Ishikawa (cell line): ENCODE measurements at regions not wholly inside any gene's neighbourhood (a gene's known extent, or its start where the extent isn't known, plus 50 kb on each side); places are given as distances from the start of the nearest gene placed in this dataset.

Source experiments
- CEBPB ChIP-seq: IDR thresholded peaks from 2 replicates; pipeline ENCODE4 v1.6.1; 2012
- CREB1 ChIP-seq: IDR thresholded peaks from 2 replicates; pipeline ENCODE4 v1.6.1; 2012; ENCODE audit warnings: low read depth
- EGR1 ChIP-seq: IDR thresholded peaks from 2 replicates; pipeline ENCODE4 v1.6.1; 2012
- EP300 ChIP-seq: IDR thresholded peaks from 2 replicates; pipeline ENCODE4 v1.6.1; 2012; ENCODE audit warnings: borderline replicate concordance
- FOXM1 ChIP-seq: IDR thresholded peaks from 2 replicates; pipeline ENCODE4 v1.6.1; 2012; ENCODE audit warnings: low read depth, borderline replicate concordance
- NFIC ChIP-seq: IDR thresholded peaks from 2 replicates; pipeline ENCODE4 v1.6.1; 2012
- RAD21 ChIP-seq: IDR thresholded peaks from 2 replicates; pipeline ENCODE4 v1.6.1; 2012; ENCODE audit warnings: low read depth
- REST ChIP-seq: IDR thresholded peaks from 2 replicates; pipeline ENCODE4 v1.6.1; 2012; ENCODE audit warnings: low read depth, mild to moderate bottlenecking
- TAF1 ChIP-seq: IDR thresholded peaks from 2 replicates; pipeline ENCODE4 v1.6.1; 2012; ENCODE audit warnings: low read depth, mild to moderate bottlenecking
- TCF12 ChIP-seq: IDR thresholded peaks from 2 replicates; pipeline ENCODE4 v1.6.1; 2012; ENCODE audit warnings: low read depth
- TEAD4 ChIP-seq: IDR thresholded peaks from 2 replicates; pipeline ENCODE4 v1.6.1; 2012
- USF1 ChIP-seq: IDR thresholded peaks from 2 replicates; pipeline ENCODE4 v1.6.1; 2012
- YY1 ChIP-seq: IDR thresholded peaks from 2 replicates; pipeline ENCODE4 v1.6.1; 2012; ENCODE audit warnings: low read depth
- ZBTB7A ChIP-seq: IDR thresholded peaks from 2 replicates; pipeline ENCODE4 v1.6.1; 2012; ENCODE audit warnings: low read depth
- TF ChIP-seq, protein P1 (sequence below): IDR thresholded peaks from 2 replicates; pipeline ENCODE4 v1.6.1; 2012

- TF ChIP-seq FOXM1 (no peak), TEAD4 (no peak), USF1 (no peak), EP300 (no peak)
Observed at GRCh38 chr6:40188931-40189330, 254.7 kb upstream of the MOCS1 start.

DNA sequence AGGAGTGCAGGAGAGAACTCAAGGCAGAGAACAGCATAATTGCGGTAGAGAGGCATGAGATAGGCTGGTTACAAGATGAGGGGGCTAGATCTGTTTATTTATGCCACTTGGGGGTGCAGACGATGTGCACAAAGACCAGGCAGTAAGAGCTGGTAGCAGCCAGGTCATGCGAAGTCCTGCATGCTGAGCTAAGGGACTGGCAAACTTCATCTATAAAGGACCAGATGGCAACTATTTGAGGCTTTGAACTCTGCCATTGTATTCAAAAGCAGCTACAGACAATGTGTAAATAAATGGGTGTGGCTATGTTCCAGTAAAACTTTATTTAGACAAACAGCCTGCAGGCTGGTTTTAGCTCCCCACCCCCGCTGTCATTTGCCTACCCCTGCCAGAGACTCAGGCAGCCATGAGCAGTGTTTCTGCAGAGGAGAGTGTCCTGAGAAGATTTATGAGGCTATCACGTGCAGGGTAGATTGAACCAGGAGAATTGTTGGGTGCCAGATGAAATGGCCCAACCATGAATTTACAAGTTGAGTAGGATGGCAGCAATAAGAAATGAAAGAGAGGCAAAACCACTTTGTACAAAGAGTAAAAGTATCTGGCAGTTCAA lies 253.4 kb upstream of the MOCS1 start:
- TF ChIP-seq TCF12 (no peak), RAD21 (no peak), YY1 (no peak), ZBTB7A (no peak), EGR1 (no peak), NFIC (no peak), USF1 (no peak), TAF1 (no peak), TEAD4 (no peak), FOXM1 (no peak), CEBPB (no peak), CREB1 (no peak), REST (no peak)

- TF ChIP-seq TCF12 (no peak), CEBPB (no peak), TEAD4 (no peak), EP300 (no peak)
- TF ChIP-seq, protein P1, sequence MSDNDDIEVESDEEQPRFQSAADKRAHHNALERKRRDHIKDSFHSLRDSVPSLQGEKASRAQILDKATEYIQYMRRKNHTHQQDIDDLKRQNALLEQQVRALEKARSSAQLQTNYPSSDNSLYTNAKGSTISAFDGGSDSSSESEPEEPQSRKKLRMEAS: no peak
Observed at GRCh38 chr6:40185486-40185885, 251.2 kb upstream of the MOCS1 start.

- no peak for TF ChIP-seq TEAD4
- TF ChIP-seq ZBTB7A: no peak
- TF ChIP-seq TAF1: no peak
- TF ChIP-seq TCF12: no peak
- TF ChIP-seq FOXM1: no peak
- no peak for TF ChIP-seq REST
- no peak for TF ChIP-seq RAD21
- TF ChIP-seq, protein P1: no peak
- no peak for TF ChIP-seq NFIC
- TF ChIP-seq EGR1: no peak
- TF ChIP-seq YY1: no peak
- TF ChIP-seq EP300: no peak
- no peak for TF ChIP-seq USF1
Observed at GRCh38 chr6:40183902-40184301, 249.6 kb upstream of the MOCS1 start.

DNA sequence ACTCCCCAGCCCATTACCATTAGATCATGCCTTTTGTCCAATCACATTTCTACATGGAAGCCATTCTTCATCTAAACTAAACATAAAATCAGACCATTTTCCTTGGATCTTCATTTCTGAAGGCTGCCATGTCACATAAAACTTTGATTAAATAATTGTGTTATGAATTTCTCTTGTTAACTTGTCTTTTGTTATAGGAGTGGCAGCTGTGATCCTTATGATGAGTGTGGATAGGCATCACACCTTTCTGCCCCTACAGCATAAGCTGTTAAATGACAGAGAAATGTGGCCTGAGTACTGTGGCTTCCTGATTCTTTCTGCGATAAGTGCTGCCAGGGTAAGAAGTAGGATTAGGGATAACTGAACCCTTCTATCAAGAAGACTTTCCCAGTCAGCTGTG lies 247.1 kb upstream of the MOCS1 start:
- no peak for TF ChIP-seq EGR1
- TF ChIP-seq CREB1: no peak
- no peak for TF ChIP-seq YY1
- TF ChIP-seq, protein P1: no peak
- no peak for TF ChIP-seq ZBTB7A
- no peak for TF ChIP-seq FOXM1
- TF ChIP-seq USF1: no peak
- TF ChIP-seq TEAD4: no peak

DNA sequence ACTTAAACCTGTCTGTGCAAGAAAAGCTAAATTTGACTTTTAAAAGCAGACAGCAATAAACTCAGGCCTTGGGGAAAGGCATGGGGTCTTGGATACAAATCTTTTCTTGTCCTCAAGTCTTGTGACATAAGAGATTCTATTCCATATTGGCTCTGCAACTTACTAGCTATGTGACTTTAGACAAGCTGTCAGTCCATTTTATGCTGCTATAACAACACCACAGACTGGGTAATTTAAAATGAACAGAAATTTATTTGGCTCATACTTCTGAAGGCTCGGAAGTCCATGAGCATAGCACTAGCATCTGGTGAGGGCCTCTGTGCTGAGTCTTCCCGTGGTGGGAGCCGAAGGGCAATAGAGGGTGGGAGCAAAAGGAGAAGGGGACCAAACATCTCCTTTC lies 246.0 kb upstream of the MOCS1 start:
- TF ChIP-seq EGR1 (no peak), RAD21 (no peak), CEBPB (no peak), EP300 (no peak), FOXM1 (no peak), CREB1 (no peak), REST (no peak), ZBTB7A (no peak), TEAD4 (no peak), USF1 (no peak), NFIC (no peak), TCF12 (no peak), TAF1 (no peak), YY1 (no peak)
- TF ChIP-seq, protein P1: no peak
